Parathyroid adenoma (tissue), 2 donors: ENCODE measurements at regions not wholly inside any gene's neighbourhood (a gene's known extent, or its start where the extent isn't known, plus 50 kb on each side); places are given as distances from the start of the nearest gene placed in this dataset.

ENCODE experiments used
- H2AFZ ChIP-seq: fragments of 300-600 bp; sonication (generic); one replicate; pipeline ENCODE4 v1.7.0; 2017; ENCODE audit warnings: antibody characterized with exemption, mild to moderate bottlenecking
- H3K27ac ChIP-seq: fragments of 300-600 bp; sonication (generic); one replicate; pipeline ENCODE4 v1.7.0; 2017
- H3K27me3 ChIP-seq: fragments of 300-600 bp; sonication (generic); one replicate; pipeline ENCODE4 v1.7.0; 2017; ENCODE audit warnings: low read length; ENCODE audit not compliant: control insufficient read depth, insufficient read depth
- H3K36me3 ChIP-seq: fragments of 300-600 bp; sonication (generic); one replicate; pipeline ENCODE4 v1.7.0; 2017; ENCODE audit warnings: low read length; ENCODE audit not compliant: control insufficient read depth, insufficient read depth
- H3K4me1 ChIP-seq: fragments of 300-600 bp; sonication (generic); one replicate; pipeline ENCODE4 v1.7.0; 2017; ENCODE audit warnings: control low read depth
- H3K4me2 ChIP-seq: fragments of 300-600 bp; sonication (generic); one replicate; pipeline ENCODE4 v1.7.0; 2017; ENCODE audit warnings: low read length
- H3K4me3 ChIP-seq: fragments of 300-600 bp; sonication (generic); one replicate; pipeline ENCODE4 v1.7.0; 2017; ENCODE audit warnings: low read depth, low read length
- H3K79me2 ChIP-seq: fragments of 300-600 bp; sonication (generic); one replicate; pipeline ENCODE4 v1.7.0; 2017; ENCODE audit warnings: control low read depth
- H3K9ac ChIP-seq: fragments of 300-600 bp; sonication (generic); one replicate; pipeline ENCODE4 v1.7.0; 2017; ENCODE audit warnings: mild to moderate bottlenecking
- H3K9me3 ChIP-seq: fragments of 300-600 bp; sonication (generic); one replicate; pipeline ENCODE4 v1.7.0; 2017; ENCODE audit warnings: low read length; ENCODE audit not compliant: control insufficient read depth
- CTCF ChIP-seq: fragments of 300-600 bp; sonication (generic); IDR thresholded peaks from one replicate; pipeline ENCODE4 v1.7.0; 2017; ENCODE audit warnings: antibody characterized with exemption, mild to moderate bottlenecking
- donor health status: primary hyperparathyroidism.

- Histone ChIP-seq H2AFZ (no peak overlapping the region), H3K36me3 (no peaks in the 10 kb centered on the region), H3K79me2 (no peaks in the 10 kb centered on the region), H3K27me3 (no peaks in the 10 kb centered on the region), H3K27ac (no peak overlapping the region), H3K4me2 (no peak overlapping the region), H3K9me3 (no peaks in the 10 kb centered on the region), H3K4me3 (no peak overlapping the region), H3K9ac (no peak overlapping the region), H3K4me1 (no peaks in the 10 kb centered on the region)
- TF ChIP-seq CTCF: no peak
These were observed 253.8 kb downstream of the LY86 start for GRCh38 chr6:6842291-6842690.

- H3K36me3 ChIP-seq: no peaks in the 10 kb centered on the region
- no peak overlapping the region for H3K4me3 ChIP-seq
- H3K79me2 ChIP-seq: no peaks in the 10 kb centered on the region
- H3K9ac ChIP-seq: no peak overlapping the region
- no peaks in the 10 kb centered on the region for H3K9me3 ChIP-seq
- no peak overlapping the region for H3K4me2 ChIP-seq
- no peaks in the 10 kb centered on the region for H3K4me1 ChIP-seq
- no peak overlapping the region for H2AFZ ChIP-seq
- H3K27me3 ChIP-seq: no peaks in the 10 kb centered on the region
- TF ChIP-seq CTCF: no peak
- H3K27ac ChIP-seq: no peak overlapping the region
These were observed 254.6 kb downstream of the LY86 start for GRCh38 chr6:6843057-6843627.

GRCh38 chr6:6843777-6844176 lies 255.3 kb downstream of the LY86 start:
- Histone ChIP-seq H3K4me3 (no peak overlapping the region), H3K4me2 (no peak overlapping the region), H3K9ac (no peak overlapping the region), H3K9me3 (no peaks in the 10 kb centered on the region), H3K79me2 (no peaks in the 10 kb centered on the region), H2AFZ (no peak overlapping the region), H3K36me3 (no peaks in the 10 kb centered on the region), H3K4me1 (no peaks in the 10 kb centered on the region), H3K27ac (no peak overlapping the region), H3K27me3 (no peaks in the 10 kb centered on the region)
- TF ChIP-seq CTCF: no peak

GRCh38 chr6:6844530-6844929 lies 256.0 kb downstream of the LY86 start:
- H3K27ac ChIP-seq: no peak overlapping the region
- no peaks in the 10 kb centered on the region for H3K9me3 ChIP-seq
- no peaks in the 10 kb centered on the region for H3K27me3 ChIP-seq
- H2AFZ ChIP-seq: no peak overlapping the region
- no peaks in the 10 kb centered on the region for H3K4me1 ChIP-seq
- no peaks in the 10 kb centered on the region for H3K79me2 ChIP-seq
- no peak overlapping the region for H3K9ac ChIP-seq
- H3K4me3 ChIP-seq: no peak overlapping the region
- H3K4me2 ChIP-seq: no peak overlapping the region
- no peaks in the 10 kb centered on the region for H3K36me3 ChIP-seq
- TF ChIP-seq CTCF: no peak

- no peaks in the 10 kb centered on the region for H3K4me1 ChIP-seq
- H3K4me2 ChIP-seq: no peak overlapping the region
- no peak overlapping the region for H3K4me3 ChIP-seq
- H3K36me3 ChIP-seq: no peaks in the 10 kb centered on the region
- no peak overlapping the region for H3K9ac ChIP-seq
- no peak overlapping the region for H3K27ac ChIP-seq
- TF ChIP-seq CTCF: no peak
- no peaks in the 10 kb centered on the region for H3K79me2 ChIP-seq
- H3K27me3 ChIP-seq: no peaks in the 10 kb centered on the region
- no peak overlapping the region for H2AFZ ChIP-seq
- no peaks in the 10 kb centered on the region for H3K9me3 ChIP-seq
These were observed 257.1 kb downstream of the LY86 start for GRCh38 chr6:6845603-6846002.
